H1 (cell line): ENCODE measurements at regions not wholly inside any gene's neighbourhood (a gene's known extent, or its start where the extent isn't known, plus 50 kb on each side); places are given as distances from the start of the nearest gene placed in this dataset.

Experiments
- CBX8 ChIP-seq: fragments of 300-800, 300-1000 bp; sonication (generic); IDR thresholded peaks from 2 replicates; pipeline ENCODE4 v1.7.1; 2016; ENCODE audit warnings: low read depth, low read length, borderline replicate concordance
- CEBPB ChIP-seq: IDR thresholded peaks from 2 replicates; pipeline ENCODE4 v1.6.1; 2012; ENCODE audit warnings: low read depth, low read length
- CREB1 ChIP-seq: IDR thresholded peaks from 2 replicates; pipeline ENCODE4 v1.6.1; 2012; ENCODE audit warnings: inconsistent platforms
- CTCF ChIP-seq, 3 experiments: IDR thresholded peaks; 1 replicate in 2 of 3; 2 replicates in 1 of 3; pipeline versions ENCODE4 v1.5.1 to v1.6.1; 2011; ENCODE audit warnings: low read length in 3 of 3, mild to moderate bottlenecking in 3 of 3, inconsistent platforms in 2 of 3, low read depth in 1 of 3, moderate library complexity in 1 of 3; ENCODE audit not compliant: insufficient read depth in 1 of 3; ENCODE audit errors: control extremely low read depth in 1 of 3
- GABPA ChIP-seq: IDR thresholded peaks from 2 replicates; pipeline ENCODE4 v1.6.1; 2011; ENCODE audit warnings: mild to moderate bottlenecking, low read length, moderate library complexity, borderline replicate concordance; ENCODE audit not compliant: insufficient read depth
- JUN ChIP-seq: IDR thresholded peaks from 2 replicates; pipeline ENCODE4 v1.6.1; 2011; ENCODE audit warnings: low read depth, mild to moderate bottlenecking, improper control_type of control experiment, low read length
- POLR2A ChIP-seq, 2 experiments: IDR thresholded peaks; 1 replicate in 1 of 2; 2 replicates in 1 of 2; pipeline ENCODE4 v1.6.1; 2011; ENCODE audit warnings: low read depth in 2 of 2, low read length in 2 of 2, mild to moderate bottlenecking in 2 of 2; ENCODE audit errors: control extremely low read depth in 1 of 2
- POLR2AphosphoS5 ChIP-seq: IDR thresholded peaks from 2 replicates; pipeline ENCODE4 v1.6.1; 2011; ENCODE audit warnings: low read depth, low read length
- RFX5 ChIP-seq: IDR thresholded peaks from 2 replicates; pipeline ENCODE4 v1.6.1; 2011; ENCODE audit warnings: low read depth, low read length, improper control_type of control experiment, borderline replicate concordance
- SAP30 ChIP-seq: fragments of 300-600 bp; sonication (generic); IDR thresholded peaks from 2 replicates; pipeline ENCODE4 v1.7.1; 2012; ENCODE audit warnings: low read length, moderate library complexity, mild to moderate bottlenecking, inconsistent platforms; ENCODE audit not compliant: insufficient read depth, insufficient replicate concordance
- SIN3A ChIP-seq, 2 experiments: IDR thresholded peaks in 1 of 2; conservative IDR thresholded peaks in 1 of 2; 2 replicates each; pipeline ENCODE4 v1.6.1; 2011 to 2012; ENCODE audit warnings: low read length in 2 of 2, improper control_type of control experiment in 1 of 2, low read depth in 1 of 2, mild to moderate bottlenecking in 1 of 2
- TBP ChIP-seq: IDR thresholded peaks from 2 replicates; pipeline ENCODE4 v1.6.1; 2011; ENCODE audit warnings: low read depth, low read length, improper control_type of control experiment
- YY1 ChIP-seq: IDR thresholded peaks from 2 replicates; pipeline ENCODE4 v1.6.1; 2011; ENCODE audit warnings: low read depth, mild to moderate bottlenecking, low read length

GRCh38 chr16:62681819-62682218 is 645.6 kb upstream of the CDH8 start:
- TF ChIP-seq CBX8 (no peak), JUN (no peak), GABPA (no peak), YY1 (no peak), SAP30 (no peak), CTCF (IDR thresholded peaks at IDR 0.05; ENCODE audit: control extremely low read depth in 1 of 3, insufficient read depth in 1 of 3, low read depth in 1 of 3, low read length in 3 of 3) (no peak), RFX5 (no peak), TBP (no peak), POLR2AphosphoS5 (no peak), SIN3A (conservative IDR thresholded peaks at IDR 0.05 in 1 of 2, IDR thresholded peaks at IDR 0.05 in 1 of 2; ENCODE audit: low read depth in 1 of 2, low read length in 2 of 2) (no peak), CEBPB (no peak), CREB1 (no peak), POLR2A (IDR thresholded peaks at IDR 0.05; ENCODE audit: control extremely low read depth in 1 of 2, low read depth in 2 of 2, low read length in 2 of 2) (no peak)
